Parathyroid adenoma (tissue), 2 donors: ENCODE measurements at regions not wholly inside any gene's neighbourhood (a gene's known extent, or its start where the extent isn't known, plus 50 kb on each side); places are given as distances from the start of the nearest gene placed in this dataset.

Experiments used
- H2AFZ ChIP-seq: fragments of 300-600 bp; sonication (generic); one replicate; pipeline ENCODE4 v1.7.0; 2017; ENCODE audit warnings: antibody characterized with exemption, mild to moderate bottlenecking
- H3K27ac ChIP-seq: fragments of 300-600 bp; sonication (generic); one replicate; pipeline ENCODE4 v1.7.0; 2017
- H3K27me3 ChIP-seq: fragments of 300-600 bp; sonication (generic); one replicate; pipeline ENCODE4 v1.7.0; 2017; ENCODE audit warnings: low read length; ENCODE audit not compliant: control insufficient read depth, insufficient read depth
- H3K36me3 ChIP-seq: fragments of 300-600 bp; sonication (generic); one replicate; pipeline ENCODE4 v1.7.0; 2017; ENCODE audit warnings: low read length; ENCODE audit not compliant: control insufficient read depth, insufficient read depth
- H3K4me1 ChIP-seq: fragments of 300-600 bp; sonication (generic); one replicate; pipeline ENCODE4 v1.7.0; 2017; ENCODE audit warnings: control low read depth
- H3K4me2 ChIP-seq: fragments of 300-600 bp; sonication (generic); one replicate; pipeline ENCODE4 v1.7.0; 2017; ENCODE audit warnings: low read length
- H3K4me3 ChIP-seq: fragments of 300-600 bp; sonication (generic); one replicate; pipeline ENCODE4 v1.7.0; 2017; ENCODE audit warnings: low read depth, low read length
- H3K79me2 ChIP-seq: fragments of 300-600 bp; sonication (generic); one replicate; pipeline ENCODE4 v1.7.0; 2017; ENCODE audit warnings: control low read depth
- H3K9ac ChIP-seq: fragments of 300-600 bp; sonication (generic); one replicate; pipeline ENCODE4 v1.7.0; 2017; ENCODE audit warnings: mild to moderate bottlenecking
- H3K9me3 ChIP-seq: fragments of 300-600 bp; sonication (generic); one replicate; pipeline ENCODE4 v1.7.0; 2017; ENCODE audit warnings: low read length; ENCODE audit not compliant: control insufficient read depth
- CTCF ChIP-seq: fragments of 300-600 bp; sonication (generic); IDR thresholded peaks from one replicate; pipeline ENCODE4 v1.7.0; 2017; ENCODE audit warnings: antibody characterized with exemption, mild to moderate bottlenecking
- donor health status: primary hyperparathyroidism.

GRCh38 chr13:22121146-22121739 is 450.4 kb downstream of the FGF9 start:
- Histone ChIP-seq H3K9me3 (no peaks in the 10 kb centered on the region), H3K4me2 (no peak overlapping the region), H3K4me1 (no peaks in the 10 kb centered on the region), H2AFZ (no peak overlapping the region), H3K27ac (no peak overlapping the region), H3K27me3 (no peaks in the 10 kb centered on the region), H3K36me3 (no peaks in the 10 kb centered on the region), H3K4me3 (no peak overlapping the region), H3K9ac (no peak overlapping the region), H3K79me2 (no peaks in the 10 kb centered on the region)
- no peak for TF ChIP-seq CTCF

GRCh38 chr13:22126433-22127021 is 455.7 kb downstream of the FGF9 start:
- Histone ChIP-seq H3K36me3 (no peaks in the 10 kb centered on the region), H3K9me3 (no peaks in the 10 kb centered on the region), H3K4me1 (no peaks in the 10 kb centered on the region), H2AFZ (no peak overlapping the region), H3K27ac (no peak overlapping the region), H3K79me2 (no peaks in the 10 kb centered on the region), H3K9ac (no peak overlapping the region), H3K4me3 (no peak overlapping the region), H3K4me2 (no peak overlapping the region), H3K27me3 (no peaks in the 10 kb centered on the region)
- no peak for TF ChIP-seq CTCF

GRCh38 chr13:22127277-22128164 is 456.6 kb downstream of the FGF9 start:
- Histone ChIP-seq H3K27me3 (no peaks in the 10 kb centered on the region), H3K9me3 (no peaks in the 10 kb centered on the region), H3K4me3 (no peak overlapping the region), H3K27ac (no peak overlapping the region), H3K4me2 (no peak overlapping the region), H3K4me1 (no peaks in the 10 kb centered on the region), H3K36me3 (no peaks in the 10 kb centered on the region), H2AFZ (no peak overlapping the region), H3K9ac (no peak overlapping the region), H3K79me2 (no peaks in the 10 kb centered on the region)
- TF ChIP-seq CTCF: no peak

- H3K27ac ChIP-seq: no peak overlapping the region
- no peaks in the 10 kb centered on the region for H3K79me2 ChIP-seq
- H3K9ac ChIP-seq: no peak overlapping the region
- no peak overlapping the region for H2AFZ ChIP-seq
- no peaks in the 10 kb centered on the region for H3K36me3 ChIP-seq
- TF ChIP-seq CTCF: no peak
- no peaks in the 10 kb centered on the region for H3K27me3 ChIP-seq
- H3K4me1 ChIP-seq: no peaks in the 10 kb centered on the region
- H3K4me2 ChIP-seq: no peak overlapping the region
- no peaks in the 10 kb centered on the region for H3K9me3 ChIP-seq
- H3K4me3 ChIP-seq: no peak overlapping the region
Measured at GRCh38 chr13:22128441-22129408, 457.9 kb downstream of the FGF9 start.
